Activated naive CD4-positive, alpha-beta T cell treated with anti-CD3 and anti-CD28 coated beads for 36 hours (primary cell): ENCODE measurements at regions not wholly inside any gene's neighbourhood (a gene's known extent, or its start where the extent isn't known, plus 50 kb on each side); places are given as distances from the start of the nearest gene placed in this dataset.
"Not testable (repeated sequence)": the region's sequence is repeated elsewhere in the genome, so short reads cannot be mapped to it uniquely, and the experiment has no call there.

Experiments
- CTCF ChIA-PET: fragments of 350-600 bp; sonication (Branson Sonifier 250); formaldehyde crosslinking; loops from one replicate; lab custom pipeline; 2021; ENCODE audit warnings: antibody characterized with exemption; lab: Charles Lee
- DNase-seq: peaks from one replicate; pipeline ENCODE4 v3.0.0-alpha.2; 2020
- H3K27ac Mint-ChIP-seq: one replicate; pipeline ENCODE4 v1.8.0; 2021; ENCODE audit warnings: mild to moderate bottlenecking, mixed read lengths
- H3K27me3 Mint-ChIP-seq: one replicate; pipeline ENCODE4 v1.8.0; 2021; ENCODE audit warnings: low read depth, mixed read lengths
- H3K36me3 Mint-ChIP-seq: one replicate; pipeline ENCODE4 v1.8.0; 2021; ENCODE audit warnings: low read depth, mixed read lengths
- H3K4me1 Mint-ChIP-seq: one replicate; pipeline ENCODE4 v1.8.0; 2021; ENCODE audit warnings: low read depth, mixed read lengths
- H3K4me3 Mint-ChIP-seq: one replicate; pipeline ENCODE4 v1.8.0; 2021; ENCODE audit warnings: mild to moderate bottlenecking, moderate library complexity, mixed read lengths
- H3K9me3 Mint-ChIP-seq: one replicate; pipeline ENCODE4 v1.8.0; 2021; ENCODE audit warnings: mixed read lengths
- intact Hi-C: fragments of 100-400 bp; cut with micrococcal nuclease; formaldehyde crosslinking; loops from one replicate; pipeline ENCODE4 v1.15.1; 2023

DNA sequence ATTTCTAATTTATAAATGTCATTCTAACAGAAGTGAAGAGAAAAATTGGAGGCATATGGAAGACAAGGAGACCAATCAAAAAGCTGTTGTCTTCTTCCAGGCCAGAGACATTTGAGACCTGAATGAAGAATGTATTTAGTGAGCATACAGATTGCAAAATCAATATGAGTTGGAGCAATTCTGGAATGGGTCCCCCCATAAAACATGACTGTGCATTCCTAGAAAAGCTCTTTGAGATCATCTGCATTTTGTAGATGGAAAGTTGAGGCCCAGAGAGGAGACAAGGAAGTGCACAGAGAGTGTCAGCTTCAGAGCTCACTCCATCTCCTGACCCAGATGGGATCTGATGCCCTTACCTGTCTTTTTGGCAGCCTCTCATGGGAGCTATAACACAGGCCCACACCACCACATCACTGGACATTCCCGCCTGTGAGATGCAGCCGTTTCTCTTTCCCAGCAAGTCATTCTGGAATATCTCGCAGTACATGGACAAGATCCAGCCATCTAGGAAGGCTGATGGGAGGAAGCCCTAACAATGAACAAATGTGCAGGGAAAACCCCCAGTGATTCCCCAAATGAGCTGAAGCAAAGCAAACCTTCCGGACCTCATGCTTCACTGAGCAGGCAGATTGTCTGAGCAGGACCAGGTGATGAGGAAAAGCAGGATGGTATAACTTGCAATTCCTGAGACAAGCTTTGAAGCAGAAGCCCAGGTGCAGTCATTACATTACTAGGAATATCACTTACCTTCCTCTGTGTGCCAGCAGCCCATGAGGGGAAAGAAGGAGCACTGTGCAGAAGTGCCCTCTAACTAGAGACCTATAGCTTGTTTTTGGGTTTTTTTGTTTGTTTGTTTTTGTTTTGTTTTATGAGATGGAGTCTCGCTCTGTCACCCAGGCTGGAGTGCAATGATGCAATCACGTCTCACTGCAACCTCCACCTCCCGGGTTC lies 445.6 kb downstream of the PLPP3 start:
- CTCF ChIA-PET, result no interaction called here
- H3K9me3 Mint-ChIP-seq, result no peaks in the 10 kb centered on the region
- intact Hi-C loops, result no loop called here
- no peak overlapping the region for H3K27ac Mint-ChIP-seq
- H3K27me3 Mint-ChIP-seq, result no peaks in the 10 kb centered on the region
- no peaks in the 10 kb centered on the region for H3K36me3 Mint-ChIP-seq
- no peak overlapping the region for H3K4me3 Mint-ChIP-seq
- H3K4me1 Mint-ChIP-seq, result no peaks in the 10 kb centered on the region
- DNase-seq, result no peak

DNA sequence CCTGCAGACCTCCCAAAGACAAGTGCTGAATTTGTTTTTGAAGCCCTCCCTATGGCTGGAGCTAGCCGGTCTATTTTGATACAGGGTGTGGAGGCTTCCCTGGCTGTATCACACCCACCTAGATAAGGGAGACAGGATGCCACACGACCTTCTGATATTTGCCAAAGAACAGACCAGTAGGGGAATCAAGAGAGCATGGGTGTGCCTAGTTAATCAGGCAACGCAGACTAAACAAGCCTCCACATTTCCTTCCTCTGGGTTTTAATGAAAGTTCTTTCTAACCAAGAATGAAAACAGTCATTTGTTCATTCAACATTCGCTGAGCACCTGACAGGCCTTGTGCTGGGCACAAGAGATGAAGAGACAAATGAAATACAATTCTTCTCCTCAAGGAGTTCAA lies 446.8 kb downstream of the PLPP3 start:
- Mint-ChIP-seq H3K4me3 (no peak overlapping the region), H3K27me3 (no peaks in the 10 kb centered on the region), H3K36me3 (no peaks in the 10 kb centered on the region), H3K27ac (no peak overlapping the region), H3K4me1 (no peaks in the 10 kb centered on the region), H3K9me3 (no peaks in the 10 kb centered on the region)
- CTCF ChIA-PET, result no interaction called here
- intact Hi-C loops, result no loop called here
- no peak for DNase-seq

DNA sequence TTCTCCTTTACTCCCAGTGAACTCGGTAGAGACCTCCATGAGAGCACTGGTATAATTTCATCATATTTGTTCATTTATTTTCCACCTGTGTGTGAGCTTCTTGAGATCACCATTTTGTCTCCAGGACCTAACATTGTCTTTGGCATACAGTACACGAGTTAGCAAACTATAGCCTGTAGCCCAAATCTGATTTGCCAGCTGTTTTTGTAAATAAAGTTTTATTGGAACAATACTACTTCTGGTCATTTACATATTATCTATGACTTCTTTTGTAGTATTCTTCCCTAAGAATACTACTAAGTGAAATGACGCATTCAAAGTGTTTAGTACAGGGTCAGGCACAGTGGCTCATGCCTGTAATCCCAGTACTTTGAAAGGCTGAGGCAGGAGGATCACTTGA lies 449.5 kb downstream of the PLPP3 start:
- CTCF ChIA-PET, result no interaction called here
- H3K27ac Mint-ChIP-seq, result no peak overlapping the region
- no peaks in the 10 kb centered on the region for H3K4me1 Mint-ChIP-seq
- H3K36me3 Mint-ChIP-seq, result no peaks in the 10 kb centered on the region
- peaks cover 6% of the 10 kb centered on the region for H3K27me3 Mint-ChIP-seq
- DNase-seq, result no peak
- no peak overlapping the region for H3K4me3 Mint-ChIP-seq
- no peaks in the 10 kb centered on the region for H3K9me3 Mint-ChIP-seq
- intact Hi-C loops, result no loop called here

DNA sequence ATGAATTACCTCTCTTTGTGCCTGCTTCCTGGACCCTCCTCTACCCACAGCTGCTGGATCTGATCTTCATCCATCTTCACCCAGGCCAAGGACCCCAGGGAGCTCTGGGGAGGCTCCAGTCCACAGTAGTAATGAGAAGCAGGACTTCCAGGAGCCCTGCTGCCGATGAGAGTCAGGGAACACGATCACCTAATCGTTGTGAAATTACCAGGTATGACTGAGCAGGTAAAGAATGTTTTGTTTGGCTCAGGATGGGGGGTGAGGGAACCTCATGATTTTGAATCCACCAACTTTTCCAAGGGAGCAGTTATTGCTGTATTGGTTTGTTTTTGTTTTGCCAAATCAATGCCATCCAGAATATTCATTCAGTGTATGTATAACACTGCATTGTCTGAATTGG lies 454.0 kb downstream of the PLPP3 start:
- H3K36me3 Mint-ChIP-seq, result no peaks in the 10 kb centered on the region
- peaks cover 6% of the 10 kb centered on the region for H3K27me3 Mint-ChIP-seq
- no peak overlapping the region for H3K4me3 Mint-ChIP-seq
- intact Hi-C loops, result no loop called here
- no peak for DNase-seq
- CTCF ChIA-PET, result no interaction called here
- no peak overlapping the region for H3K27ac Mint-ChIP-seq
- H3K9me3 Mint-ChIP-seq, result peaks cover 9% of the 10 kb centered on the region
- H3K4me1 Mint-ChIP-seq, result no peaks in the 10 kb centered on the region

DNA sequence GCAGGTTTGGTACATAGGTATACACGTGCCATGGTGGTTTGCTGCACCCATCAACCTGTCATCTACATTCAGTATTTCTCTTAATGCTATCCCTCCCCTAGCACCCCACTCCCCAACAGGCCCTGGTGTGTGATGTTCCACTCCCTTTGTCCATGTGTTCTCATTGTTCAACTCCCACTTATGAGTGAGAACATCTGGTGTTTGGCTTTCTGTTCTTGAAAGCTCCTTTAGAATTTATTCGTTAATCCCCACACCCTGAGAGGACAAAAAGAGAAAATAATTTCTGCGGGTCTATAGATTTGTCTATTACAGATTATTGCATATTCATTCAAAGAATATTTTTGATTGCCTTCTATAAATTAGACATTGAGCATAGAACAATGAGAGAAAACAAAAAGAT lies 455.5 kb downstream of the PLPP3 start:
- no peaks in the 10 kb centered on the region for H3K36me3 Mint-ChIP-seq
- DNase-seq, result no peak
- CTCF ChIA-PET, result no interaction called here

DNA sequence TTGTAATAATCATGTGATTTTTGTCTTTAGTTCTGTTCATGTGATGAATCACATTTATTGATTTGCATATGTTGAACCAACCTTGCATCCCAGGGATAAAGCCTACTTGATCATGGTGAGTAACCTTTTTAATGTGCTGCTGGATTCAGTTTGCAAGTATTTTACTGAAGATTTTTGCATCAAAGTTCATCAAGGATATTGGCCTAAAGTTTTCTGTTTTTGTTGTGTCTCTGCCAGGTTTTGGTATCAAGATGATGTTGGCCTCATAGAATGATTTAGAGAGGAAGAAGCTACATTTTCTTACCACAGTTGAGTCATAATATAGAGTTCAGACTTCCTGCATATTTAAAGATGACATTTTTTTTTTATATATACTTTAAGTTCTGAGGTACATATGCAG lies 455.9 kb downstream of the PLPP3 start:
- peaks cover 6% of the 10 kb centered on the region for H3K27me3 Mint-ChIP-seq
- H3K9me3 Mint-ChIP-seq, result peaks cover 9% of the 10 kb centered on the region
- H3K27ac Mint-ChIP-seq, result no peak overlapping the region
- H3K36me3 Mint-ChIP-seq, result no peaks in the 10 kb centered on the region
- no peaks in the 10 kb centered on the region for H3K4me1 Mint-ChIP-seq
- H3K4me3 Mint-ChIP-seq, result no peak overlapping the region
- CTCF ChIA-PET, result no interaction called here
- intact Hi-C loops, result no loop called here
- DNase-seq, result no peak

More for the DNA sequence above, 455.5 kb downstream of the PLPP3 start:
- Mint-ChIP-seq H3K9me3 (peaks cover 9% of the 10 kb centered on the region), H3K27ac (no peak overlapping the region), H3K4me1 (no peaks in the 10 kb centered on the region), H3K4me3 (no peak overlapping the region), H3K27me3 (peaks cover 6% of the 10 kb centered on the region)
- intact Hi-C loops, result no loop called here

DNA sequence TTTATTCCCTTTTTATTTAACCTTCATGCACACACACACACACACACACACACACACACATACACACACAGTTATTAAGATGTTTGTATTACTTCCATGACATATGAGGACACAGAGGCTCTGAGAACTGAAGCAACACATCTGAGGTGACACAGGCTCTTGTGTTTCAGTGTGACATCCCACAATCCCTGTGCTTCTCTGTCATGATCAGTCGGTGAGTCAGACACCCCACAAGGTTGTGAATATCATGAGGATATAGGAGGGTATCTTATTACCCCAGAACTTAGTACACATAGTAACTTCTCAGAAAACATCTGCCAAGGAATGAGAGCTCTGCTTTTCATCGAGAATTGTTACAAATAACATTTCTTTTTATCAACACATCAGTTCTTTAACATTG lies 459.3 kb downstream of the PLPP3 start:
- Mint-ChIP-seq H3K4me1 (no peaks in the 10 kb centered on the region), H3K4me3 (no peak overlapping the region), H3K36me3 (no peaks in the 10 kb centered on the region), H3K27ac (no peak overlapping the region), H3K27me3 (no peaks in the 10 kb centered on the region), H3K9me3 (peaks cover 9% of the 10 kb centered on the region)
- intact Hi-C loops, result no loop called here
- CTCF ChIA-PET, result interaction anchor here (0.7 kb wide), 1 partner anchor 1510 kb away, joined by 3 read pairs; no protein-coding TSS in a partner anchor
- no peak for DNase-seq

DNA sequence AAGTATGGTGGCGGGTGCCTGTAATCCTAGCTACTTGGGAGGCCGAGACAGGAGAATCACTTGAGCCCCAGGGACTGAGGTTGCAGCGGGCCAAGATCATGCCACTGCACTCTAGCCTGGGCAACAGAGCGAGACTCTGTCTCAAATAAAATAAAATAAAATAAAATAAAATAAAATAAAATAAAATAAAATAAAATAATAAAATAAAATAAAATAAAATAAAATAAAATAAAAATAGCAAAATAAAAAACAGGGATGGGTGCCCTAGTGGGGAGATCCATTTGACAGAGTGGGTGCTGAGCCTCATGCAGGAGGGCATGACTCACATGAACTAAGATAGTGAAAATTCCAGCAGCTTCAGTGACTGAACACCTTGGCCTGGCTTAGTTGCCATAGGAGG lies 460.7 kb downstream of the PLPP3 start:
- intact Hi-C loops, H3K27ac Mint-ChIP-seq, H3K4me3 Mint-ChIP-seq, H3K36me3 Mint-ChIP-seq, H3K27me3 Mint-ChIP-seq, H3K9me3 Mint-ChIP-seq, H3K4me1 Mint-ChIP-seq, DNase-seq, CTCF ChIA-PET: not testable (repeated sequence)

- Mint-ChIP-seq H3K9me3 (peaks cover 2% of the 10 kb centered on the region), H3K4me1 (no peaks in the 10 kb centered on the region), H3K27me3 (no peaks in the 10 kb centered on the region), H3K4me3 (no peak overlapping the region), H3K27ac (no peak overlapping the region), H3K36me3 (no peaks in the 10 kb centered on the region)
- DNase-seq, result no peak
- CTCF ChIA-PET, result interaction anchor here (0.6 kb wide), 1 partner anchor 258 kb away, joined by 3 read pairs; no protein-coding TSS in a partner anchor
- intact Hi-C loops, result no loop called here
Observed at GRCh38 chr1:56115701-56116100, 463.7 kb downstream of the PLPP3 start.

GRCh38 chr1:56113679-56114078 lies 465.7 kb downstream of the PLPP3 start:
- Mint-ChIP-seq H3K4me1 (no peaks in the 10 kb centered on the region), H3K27me3 (no peaks in the 10 kb centered on the region), H3K27ac (no peak overlapping the region), H3K9me3 (peaks cover 2% of the 10 kb centered on the region), H3K4me3 (no peak overlapping the region), H3K36me3 (no peaks in the 10 kb centered on the region)
- CTCF ChIA-PET, result no interaction called here
- no peak for DNase-seq
- intact Hi-C loops, result no loop called here

- CTCF ChIA-PET, result no interaction called here
- H3K27ac Mint-ChIP-seq, result no peak overlapping the region
- intact Hi-C loops, result no loop called here
- no peaks in the 10 kb centered on the region for H3K27me3 Mint-ChIP-seq
- H3K4me3 Mint-ChIP-seq, result no peak overlapping the region
- H3K36me3 Mint-ChIP-seq, result peaks cover 1% of the 10 kb centered on the region
- no peaks in the 10 kb centered on the region for H3K4me1 Mint-ChIP-seq
- no peak for DNase-seq
- H3K9me3 Mint-ChIP-seq, result peaks cover 9% of the 10 kb centered on the region
Observed at GRCh38 chr1:56107275-56107638, 472.1 kb downstream of the PLPP3 start.

- Mint-ChIP-seq H3K27me3 (no peaks in the 10 kb centered on the region), H3K4me1 (no peaks in the 10 kb centered on the region), H3K9me3 (peaks cover 9% of the 10 kb centered on the region), H3K27ac (no peak overlapping the region), H3K36me3 (peaks cover 1% of the 10 kb centered on the region), H3K4me3 (no peak overlapping the region)
- intact Hi-C loops, result no loop called here
- DNase-seq, result no peak
- CTCF ChIA-PET, result no interaction called here
Observed at GRCh38 chr1:56106531-56107274, 472.7 kb downstream of the PLPP3 start.

DNA sequence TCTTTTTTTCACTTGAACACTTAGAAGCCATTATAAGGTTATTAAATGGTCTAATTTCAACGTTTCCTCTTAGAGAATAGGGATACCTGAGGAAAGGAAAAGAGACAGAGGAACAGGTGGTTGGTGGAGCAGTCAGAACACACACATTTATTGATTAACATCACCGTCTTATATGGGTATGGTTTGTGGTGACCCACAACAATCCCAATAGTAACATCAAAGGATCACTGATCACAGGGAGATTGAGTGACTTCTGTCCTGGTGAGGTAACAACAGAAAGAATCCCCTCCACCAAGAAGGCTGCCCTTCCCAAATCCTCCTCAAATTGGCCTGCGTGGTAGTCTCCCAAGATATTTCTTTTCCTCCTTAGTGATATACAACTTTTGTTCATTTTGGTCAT lies 474.0 kb downstream of the PLPP3 start:
- H3K4me1 Mint-ChIP-seq, result no peaks in the 10 kb centered on the region
- DNase-seq, result no peak
- no peak overlapping the region for H3K4me3 Mint-ChIP-seq
- no peaks in the 10 kb centered on the region for H3K27me3 Mint-ChIP-seq
- CTCF ChIA-PET, result no interaction called here
- H3K9me3 Mint-ChIP-seq, result peaks cover 7% of the 10 kb centered on the region
- intact Hi-C loops, result no loop called here
- H3K36me3 Mint-ChIP-seq, result peaks cover 1% of the 10 kb centered on the region
- H3K27ac Mint-ChIP-seq, result no peak overlapping the region
